ENCODE measurements at regions not wholly inside any gene's neighbourhood (a gene's known extent, or its start where the extent isn't known, plus 50 kb on each side); places are given as distances from the start of the nearest gene placed in this dataset.

GRCh38 chr16:26668026-26668425, 398.7 kb upstream of the C16orf82 start:
- TF ChIP-seq, protein P1, sequence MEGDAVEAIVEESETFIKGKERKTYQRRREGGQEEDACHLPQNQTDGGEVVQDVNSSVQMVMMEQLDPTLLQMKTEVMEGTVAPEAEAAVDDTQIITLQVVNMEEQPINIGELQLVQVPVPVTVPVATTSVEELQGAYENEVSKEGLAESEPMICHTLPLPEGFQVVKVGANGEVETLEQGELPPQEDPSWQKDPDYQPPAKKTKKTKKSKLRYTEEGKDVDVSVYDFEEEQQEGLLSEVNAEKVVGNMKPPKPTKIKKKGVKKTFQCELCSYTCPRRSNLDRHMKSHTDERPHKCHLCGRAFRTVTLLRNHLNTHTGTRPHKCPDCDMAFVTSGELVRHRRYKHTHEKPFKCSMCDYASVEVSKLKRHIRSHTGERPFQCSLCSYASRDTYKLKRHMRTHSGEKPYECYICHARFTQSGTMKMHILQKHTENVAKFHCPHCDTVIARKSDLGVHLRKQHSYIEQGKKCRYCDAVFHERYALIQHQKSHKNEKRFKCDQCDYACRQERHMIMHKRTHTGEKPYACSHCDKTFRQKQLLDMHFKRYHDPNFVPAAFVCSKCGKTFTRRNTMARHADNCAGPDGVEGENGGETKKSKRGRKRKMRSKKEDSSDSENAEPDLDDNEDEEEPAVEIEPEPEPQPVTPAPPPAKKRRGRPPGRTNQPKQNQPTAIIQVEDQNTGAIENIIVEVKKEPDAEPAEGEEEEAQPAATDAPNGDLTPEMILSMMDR (IDR thresholded peaks at IDR 0.05; ENCODE audit: insufficient read depth, missing control alignments), result no peak
- FAIRE-seq (no peak), DNase-seq (ENCODE audit: insufficient read length, low spot score) (no peak)

DNA sequence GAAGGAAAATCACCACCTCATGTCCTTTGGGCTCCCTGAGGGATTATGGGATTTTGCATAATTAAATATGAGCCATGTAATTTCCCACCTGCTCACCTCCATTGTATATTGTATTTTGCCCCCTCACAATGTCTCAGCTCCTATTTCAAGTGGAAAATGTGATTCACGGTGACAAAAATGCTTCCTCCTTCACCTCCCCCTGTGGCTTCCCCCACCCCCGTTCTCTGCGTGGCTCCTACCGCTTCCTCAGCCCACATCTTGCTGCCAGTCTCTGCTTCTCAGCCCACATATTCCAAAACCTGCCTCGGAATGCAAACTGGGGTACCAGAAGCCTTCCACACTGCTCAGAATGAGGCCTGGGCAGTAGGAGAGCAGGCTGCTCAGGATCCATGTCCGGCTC, 394.5 kb upstream of the C16orf82 start:
- FAIRE-seq (no peak), DNase-seq (ENCODE audit: insufficient read length, low spot score) (no peak)
- TF ChIP-seq, protein P1 (IDR thresholded peaks at IDR 0.05; ENCODE audit: insufficient read depth, missing control alignments), result no peak

DNA sequence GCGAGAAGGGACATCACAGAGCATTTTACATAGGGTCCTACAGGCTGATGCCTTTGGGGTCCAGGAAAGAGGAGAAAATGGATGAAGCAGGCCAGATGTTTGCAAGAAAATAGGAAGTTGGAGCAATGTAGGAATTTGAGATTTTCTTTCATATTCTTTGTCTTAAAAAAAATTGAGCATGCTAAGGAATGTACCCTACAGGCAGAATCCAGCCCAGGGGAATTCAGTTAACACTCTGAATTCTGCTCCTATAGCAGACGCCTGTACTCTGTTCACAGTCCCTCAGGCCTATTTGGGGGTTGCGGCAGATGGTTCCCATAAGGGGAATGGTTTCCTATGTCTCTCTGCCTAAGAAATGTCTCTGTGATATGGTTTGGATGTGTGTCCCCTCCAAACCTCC, 393.7 kb upstream of the C16orf82 start:
- TF ChIP-seq, protein P1 (IDR thresholded peaks at IDR 0.05; ENCODE audit: insufficient read depth, missing control alignments), result no peak
- no peak for FAIRE-seq
- no peak for DNase-seq (ENCODE audit: insufficient read length, low spot score)

DNA sequence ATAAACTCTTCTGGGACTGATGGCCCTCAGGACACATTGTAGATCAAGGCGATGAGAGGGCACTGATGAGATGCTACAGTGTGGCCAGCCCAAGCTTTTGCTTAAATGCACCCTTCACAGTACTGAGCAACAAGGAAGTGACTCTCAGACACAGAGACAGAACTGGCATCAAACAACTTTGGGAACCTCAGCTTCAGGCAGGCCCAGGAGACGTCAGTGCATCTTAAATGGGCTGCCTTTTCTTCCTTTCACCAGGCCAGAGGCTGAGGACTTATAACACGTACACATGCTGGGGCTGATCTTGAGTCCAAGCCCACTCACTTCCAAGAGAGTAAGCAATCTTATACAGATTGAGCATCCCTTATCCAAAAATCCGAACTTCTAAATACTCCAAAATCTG, 386.1 kb upstream of the C16orf82 start:
- DNase-seq (ENCODE audit: insufficient read length, low spot score), result no peak
- TF ChIP-seq, protein P1 (IDR thresholded peaks at IDR 0.05; ENCODE audit: insufficient read depth, missing control alignments), result no peak
- FAIRE-seq, result no peak

DNA sequence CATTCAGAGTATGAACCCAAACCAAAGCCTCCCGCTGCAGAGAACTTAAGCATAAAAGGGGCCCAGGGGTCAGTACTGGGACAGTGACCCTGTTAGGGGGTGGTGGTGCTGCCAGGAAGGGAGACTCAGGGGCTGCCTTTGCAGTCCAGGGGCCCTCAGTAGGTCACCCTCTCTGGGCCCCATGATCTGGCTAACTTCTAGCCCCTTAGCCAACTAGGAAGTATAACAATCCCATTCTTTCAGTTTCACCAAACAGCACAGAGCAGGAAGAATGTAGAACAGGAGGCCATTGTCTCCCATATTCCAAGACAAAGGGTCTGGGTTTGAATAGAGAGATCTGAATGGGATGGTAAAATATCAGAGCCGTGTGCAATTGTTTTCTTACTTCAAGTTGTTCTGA, 378.6 kb upstream of the C16orf82 start:
- FAIRE-seq, result no peak
- no peak for DNase-seq (ENCODE audit: insufficient read length, low spot score)
- TF ChIP-seq, protein P1 (IDR thresholded peaks at IDR 0.05; ENCODE audit: insufficient read depth, missing control alignments), result no peak

- FAIRE-seq, result no peak
- TF ChIP-seq, protein P1 (IDR thresholded peaks at IDR 0.05; ENCODE audit: insufficient read depth, missing control alignments), result no peak
- no peak for DNase-seq (ENCODE audit: insufficient read length, low spot score)
These were observed 378.0 kb upstream of the C16orf82 start for GRCh38 chr16:26688699-26689098.

- DNase-seq (ENCODE audit: insufficient read length, low spot score), result no peak
- TF ChIP-seq, protein P1 (IDR thresholded peaks at IDR 0.05; ENCODE audit: insufficient read depth, missing control alignments), result no peak
- no peak for FAIRE-seq
These were observed 374.1 kb upstream of the C16orf82 start for GRCh38 chr16:26692658-26693057.

All from D721Med (cell line).